ENCODE measurements at regions not wholly inside any gene's neighbourhood (a gene's known extent, or its start where the extent isn't known, plus 50 kb on each side); places are given as distances from the start of the nearest gene placed in this dataset.

DNA sequence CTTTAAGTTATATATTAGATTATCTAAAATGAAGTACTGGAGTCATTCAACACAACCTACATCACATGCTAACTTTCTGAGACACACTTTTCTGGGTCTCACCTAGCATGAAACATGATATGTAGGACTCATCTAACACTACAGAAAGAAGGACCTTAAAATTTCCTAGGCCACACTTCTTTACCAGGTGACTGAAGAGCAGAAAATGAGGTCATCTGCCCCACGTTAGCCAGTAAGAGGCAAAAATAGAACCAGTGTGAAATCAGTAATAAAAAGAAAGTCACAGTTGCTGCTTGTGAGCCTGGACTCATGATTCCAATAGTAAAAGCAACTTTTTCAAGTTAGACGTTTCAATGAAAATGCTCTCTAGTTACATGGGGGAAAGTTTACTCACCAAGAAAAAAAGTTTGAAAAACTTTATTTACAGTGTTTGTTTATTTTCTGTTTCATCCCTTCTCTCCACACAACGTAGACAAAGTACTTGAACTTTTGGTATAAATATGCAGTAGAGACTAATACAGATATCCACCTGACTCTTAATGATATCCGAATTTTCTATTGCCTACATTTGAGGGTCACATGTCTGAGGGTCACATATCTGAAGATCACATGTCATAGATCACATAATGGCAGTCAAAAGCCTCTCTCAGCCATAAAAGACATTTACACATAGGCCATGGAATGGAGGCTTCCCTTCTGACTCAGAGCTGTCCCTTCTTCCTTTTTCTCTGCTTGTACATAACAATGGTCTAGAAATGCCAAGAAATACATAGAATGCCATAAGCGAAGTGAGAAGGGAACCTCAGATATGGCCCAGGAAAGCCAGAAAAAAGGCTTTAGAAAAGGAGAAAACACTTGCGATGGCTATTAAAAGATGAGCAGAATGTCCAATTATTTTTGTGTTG, 362.9 kb downstream of the ZEB2 start:
- Histone ChIP-seq H3K27me3 (replicated peaks in 1 of 7) (no peaks in the 10 kb centered on the region), H3K4me1 (peaks cover 0 to 15% (median 9%) of the 10 kb centered on the region in 6 donors), H3K27ac (no peak overlapping the region), H3K36me3 (no peaks in the 10 kb centered on the region), H3K9me3 (no peaks in the 10 kb centered on the region), H3K4me3 (no peak overlapping the region)
- no peak for DNase-seq
- intact Hi-C loops (cut with DNase I; ENCODE audit: low total_unique reads), result no loop called here
- WGBS, 5 donors, result 85 to 90% (median 87%) methylated on average over 6 of the region's 6 CpGs
- no peak for TF ChIP-seq POLR2A (IDR thresholded peaks at IDR 0.05)
- TF ChIP-seq POLR2AphosphoS5 (IDR thresholded peaks at IDR 0.05), result no peak
- TF ChIP-seq, protein P1, sequence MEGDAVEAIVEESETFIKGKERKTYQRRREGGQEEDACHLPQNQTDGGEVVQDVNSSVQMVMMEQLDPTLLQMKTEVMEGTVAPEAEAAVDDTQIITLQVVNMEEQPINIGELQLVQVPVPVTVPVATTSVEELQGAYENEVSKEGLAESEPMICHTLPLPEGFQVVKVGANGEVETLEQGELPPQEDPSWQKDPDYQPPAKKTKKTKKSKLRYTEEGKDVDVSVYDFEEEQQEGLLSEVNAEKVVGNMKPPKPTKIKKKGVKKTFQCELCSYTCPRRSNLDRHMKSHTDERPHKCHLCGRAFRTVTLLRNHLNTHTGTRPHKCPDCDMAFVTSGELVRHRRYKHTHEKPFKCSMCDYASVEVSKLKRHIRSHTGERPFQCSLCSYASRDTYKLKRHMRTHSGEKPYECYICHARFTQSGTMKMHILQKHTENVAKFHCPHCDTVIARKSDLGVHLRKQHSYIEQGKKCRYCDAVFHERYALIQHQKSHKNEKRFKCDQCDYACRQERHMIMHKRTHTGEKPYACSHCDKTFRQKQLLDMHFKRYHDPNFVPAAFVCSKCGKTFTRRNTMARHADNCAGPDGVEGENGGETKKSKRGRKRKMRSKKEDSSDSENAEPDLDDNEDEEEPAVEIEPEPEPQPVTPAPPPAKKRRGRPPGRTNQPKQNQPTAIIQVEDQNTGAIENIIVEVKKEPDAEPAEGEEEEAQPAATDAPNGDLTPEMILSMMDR (IDR thresholded peaks at IDR 0.05 in 8 of 11, conservative IDR thresholded peaks at IDR 0.05 in 3 of 11), result no peak

DNA sequence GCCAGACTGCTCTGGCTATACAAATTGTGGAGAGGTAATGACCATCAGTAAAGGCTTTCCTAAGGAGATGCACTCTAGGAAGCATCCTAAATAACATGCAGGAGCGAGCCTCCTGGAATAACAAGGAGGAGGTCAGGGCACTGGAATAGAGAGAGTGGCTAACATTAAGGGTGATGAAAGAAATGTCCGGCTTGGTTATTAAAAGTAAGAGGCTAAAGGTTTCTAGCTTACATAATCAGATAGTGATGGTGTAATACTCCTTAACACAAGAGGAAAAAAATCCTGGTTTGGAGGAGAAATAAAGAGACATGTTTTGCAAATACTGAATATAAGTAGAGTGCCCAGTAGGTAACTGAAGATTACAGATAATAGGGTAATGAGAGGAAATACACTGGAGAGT, 365.7 kb downstream of the ZEB2 start:
- DNase-seq, result no peak
- Histone ChIP-seq H3K4me3 (no peak overlapping the region), H3K27ac (no peak overlapping the region), H3K27me3 (replicated peaks in 1 of 7) (no peaks in the 10 kb centered on the region), H3K9me3 (no peaks in the 10 kb centered on the region), H3K36me3 (no peaks in the 10 kb centered on the region), H3K4me1 (peaks cover 0 to 17% (median 9%) of the 10 kb centered on the region in 6 donors)
- WGBS, 5 donors, result 67 to 93% (median 84%) methylated on average over 2 of the region's 2 CpGs
- TF ChIP-seq POLR2A (IDR thresholded peaks at IDR 0.05), result no peak
- no peak for TF ChIP-seq POLR2AphosphoS5 (IDR thresholded peaks at IDR 0.05)
- TF ChIP-seq, protein P1 (IDR thresholded peaks at IDR 0.05 in 8 of 11, conservative IDR thresholded peaks at IDR 0.05 in 3 of 11), result no peak
- intact Hi-C loops (cut with DNase I; ENCODE audit: low total_unique reads), result no loop called here

DNA sequence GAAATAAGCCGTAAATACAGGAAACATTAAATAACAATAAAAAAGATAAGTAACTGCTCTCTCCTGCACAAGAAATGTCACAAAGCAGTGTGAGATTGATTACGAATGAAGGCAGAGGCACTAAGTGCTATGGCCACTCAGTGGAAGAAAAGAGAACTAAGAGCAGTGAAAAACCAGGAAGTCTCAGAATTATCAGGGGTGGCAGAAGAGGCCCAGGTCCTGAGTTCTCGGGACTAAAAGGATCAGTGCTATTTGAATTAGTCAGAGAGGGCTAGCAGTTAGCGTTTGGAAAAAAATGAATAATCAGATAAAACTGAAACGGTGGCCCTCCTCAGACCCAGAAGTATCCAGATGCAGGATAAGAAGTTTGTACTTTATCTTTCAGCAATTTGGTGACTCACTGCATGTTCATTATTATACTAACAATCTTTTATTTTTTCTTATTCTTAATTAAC, 367.1 kb downstream of the ZEB2 start:
- H3K27ac ChIP-seq, result peak overlapping the region in 4 of 8 donors; percentile 4 to 44 (median 14)
- peaks cover 0 to 17% (median 9%) of the 10 kb centered on the region in 6 donors for H3K4me1 ChIP-seq
- no peak overlapping the region for H3K4me3 ChIP-seq
- DNase-seq, result no peak
- intact Hi-C loops (cut with DNase I; ENCODE audit: low total_unique reads), result no loop called here
- TF ChIP-seq POLR2AphosphoS5 (IDR thresholded peaks at IDR 0.05), result no peak
- TF ChIP-seq, protein P1 (IDR thresholded peaks at IDR 0.05 in 8 of 11, conservative IDR thresholded peaks at IDR 0.05 in 3 of 11), result peak in 2 of 11 experiments; percentile 21 to 32
- 16 to 35% (median 24%) methylated on average over 5 of the region's 5 CpGs for WGBS, 5 donors
- no peaks in the 10 kb centered on the region for H3K9me3 ChIP-seq
- H3K27me3 ChIP-seq (replicated peaks in 1 of 7), result no peaks in the 10 kb centered on the region
- no peaks in the 10 kb centered on the region for H3K36me3 ChIP-seq

DNA sequence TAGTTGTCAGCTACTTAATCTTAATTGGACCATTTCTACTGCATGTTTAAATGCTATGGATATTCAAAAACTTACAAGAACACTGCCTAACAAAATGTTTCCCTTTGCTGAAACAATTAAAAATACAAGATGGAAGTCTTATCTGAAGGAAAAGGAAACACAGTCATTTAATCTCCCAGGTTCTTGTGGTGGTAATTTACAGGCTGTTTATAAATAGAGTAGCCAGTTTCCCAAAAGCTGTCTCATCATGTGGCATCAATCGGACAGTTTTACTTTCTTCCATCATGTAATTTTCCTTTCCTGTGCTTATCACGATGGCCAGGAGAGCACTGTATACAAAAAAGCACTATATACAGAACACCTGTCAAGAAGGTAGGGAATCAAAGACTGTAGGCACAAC, 368.1 kb downstream of the ZEB2 start:
- H3K27ac ChIP-seq, result no peak overlapping the region
- 43 to 58% (median 52%) methylated on average over 2 of the region's 2 CpGs for WGBS, 5 donors

More for the DNA sequence above, 368.1 kb downstream of the ZEB2 start:
- no peak overlapping the region for H3K4me3 ChIP-seq
- TF ChIP-seq, protein P1 (IDR thresholded peaks at IDR 0.05 in 8 of 11, conservative IDR thresholded peaks at IDR 0.05 in 3 of 11), result no peak
- TF ChIP-seq POLR2A (IDR thresholded peaks at IDR 0.05), result no peak
- no peak for TF ChIP-seq POLR2AphosphoS5 (IDR thresholded peaks at IDR 0.05)
- peaks cover 0 to 17% (median 9%) of the 10 kb centered on the region in 6 donors for H3K4me1 ChIP-seq
- H3K36me3 ChIP-seq, result no peaks in the 10 kb centered on the region
- H3K27me3 ChIP-seq (replicated peaks in 1 of 7), result no peaks in the 10 kb centered on the region
- no peak for DNase-seq
- no peaks in the 10 kb centered on the region for H3K9me3 ChIP-seq
- intact Hi-C loops (cut with DNase I; ENCODE audit: low total_unique reads), result no loop called here

All from spleen (tissue), 11 donors.